T-helper 1 cell treated with Interleukin-12 subunit alpha and Interleukin-12 subunit beta and Interleukin-4 antibody, amounts not matched to agents 30 μg/mL and 1 μg/mL, for 36 hours (primary cell): ENCODE measurements at regions not wholly inside any gene's neighbourhood (a gene's known extent, or its start where the extent isn't known, plus 50 kb on each side); places are given as distances from the start of the nearest gene placed in this dataset.

ENCODE experiments used
- H3K27ac Mint-ChIP-seq: one replicate; pipeline ENCODE4 v1.8.0; 2021; ENCODE audit warnings: mild to moderate bottlenecking, mixed read lengths
- H3K27me3 Mint-ChIP-seq: one replicate; pipeline ENCODE4 v1.8.0; 2021; ENCODE audit warnings: low read depth, mixed read lengths
- H3K36me3 Mint-ChIP-seq: one replicate; pipeline ENCODE4 v1.8.0; 2021; ENCODE audit warnings: low read depth, mixed read lengths
- H3K4me1 Mint-ChIP-seq: one replicate; pipeline ENCODE4 v1.8.0; 2021; ENCODE audit warnings: low read depth, mixed read lengths
- H3K4me3 Mint-ChIP-seq: one replicate; pipeline ENCODE4 v1.8.0; 2021; ENCODE audit warnings: mild to moderate bottlenecking, moderate library complexity, mixed read lengths
- H3K9me3 Mint-ChIP-seq: one replicate; pipeline ENCODE4 v1.8.0; 2021; ENCODE audit warnings: mixed read lengths

- H3K36me3 Mint-ChIP-seq = peaks cover 24% of the 10 kb centered on the region
- peaks cover 44% of the 10 kb centered on the region for H3K4me1 Mint-ChIP-seq
- H3K9me3 Mint-ChIP-seq = peaks cover 19% of the 10 kb centered on the region
- H3K27ac Mint-ChIP-seq = peak overlapping the region; percentile 41
- H3K4me3 Mint-ChIP-seq = peak overlapping the region; percentile 2
- H3K27me3 Mint-ChIP-seq = no peaks in the 10 kb centered on the region
Observed at GRCh38 chr3:106183762-106184391, 315.1 kb upstream of the CBLB start.

- Mint-ChIP-seq H3K27ac (peak overlapping the region; percentile 67), H3K4me1 (peaks cover 43% of the 10 kb centered on the region), H3K36me3 (peaks cover 20% of the 10 kb centered on the region), H3K4me3 (no peak overlapping the region), H3K9me3 (peaks cover 14% of the 10 kb centered on the region), H3K27me3 (no peaks in the 10 kb centered on the region)
Observed at GRCh38 chr3:106184540-106185457, 316.0 kb upstream of the CBLB start.

DNA sequence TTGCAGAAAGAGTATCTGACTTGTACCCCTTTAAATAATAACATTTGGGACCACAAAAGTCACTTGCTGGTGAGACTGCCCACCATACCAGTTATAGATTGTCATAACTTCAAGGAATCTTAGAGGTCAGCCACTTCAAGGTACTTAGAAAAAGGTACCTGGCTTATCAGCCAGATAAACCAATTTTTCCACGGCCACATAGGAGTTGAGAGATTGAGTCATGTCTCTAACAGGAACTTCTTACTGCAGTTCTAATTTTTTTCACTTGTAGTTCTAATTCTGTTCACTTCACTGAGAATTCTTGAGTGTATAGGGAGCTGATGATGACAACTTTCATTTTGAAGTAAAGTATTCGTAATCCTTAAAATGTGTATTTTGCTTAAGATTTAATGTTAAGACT, 317.1 kb upstream of the CBLB start:
- no peak overlapping the region for H3K27ac Mint-ChIP-seq
- H3K27me3 Mint-ChIP-seq = no peaks in the 10 kb centered on the region
- H3K9me3 Mint-ChIP-seq = peaks cover 9% of the 10 kb centered on the region
- H3K4me1 Mint-ChIP-seq = peaks cover 43% of the 10 kb centered on the region
- H3K4me3 Mint-ChIP-seq = no peak overlapping the region
- H3K36me3 Mint-ChIP-seq = peaks cover 15% of the 10 kb centered on the region

DNA sequence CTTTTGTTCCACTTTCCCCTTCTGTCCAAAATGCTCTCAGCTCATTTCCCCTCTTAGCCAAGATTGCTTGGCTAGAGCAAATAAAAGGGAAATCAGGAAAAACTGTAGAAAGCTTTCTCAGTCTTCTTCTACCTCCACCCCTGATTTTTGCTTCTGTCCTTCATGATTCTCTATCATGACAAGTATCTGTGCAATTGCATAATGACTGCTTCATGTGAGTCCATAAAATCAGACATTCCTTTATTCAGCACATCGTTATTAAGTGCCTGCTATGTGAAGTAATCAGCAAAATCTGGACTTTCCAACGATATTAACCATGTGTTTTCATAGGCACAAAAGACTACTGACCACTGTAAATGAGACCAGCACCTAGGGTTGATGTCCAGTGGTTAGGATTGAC, 321.5 kb upstream of the CBLB start:
- peaks cover 27% of the 10 kb centered on the region for H3K4me1 Mint-ChIP-seq
- H3K36me3 Mint-ChIP-seq = peaks cover 23% of the 10 kb centered on the region
- H3K27me3 Mint-ChIP-seq = no peaks in the 10 kb centered on the region
- peaks cover 18% of the 10 kb centered on the region for H3K9me3 Mint-ChIP-seq
- no peak overlapping the region for H3K27ac Mint-ChIP-seq
- H3K4me3 Mint-ChIP-seq = no peak overlapping the region

- peaks cover 18% of the 10 kb centered on the region for H3K4me1 Mint-ChIP-seq
- H3K9me3 Mint-ChIP-seq = peaks cover 20% of the 10 kb centered on the region
- no peaks in the 10 kb centered on the region for H3K27me3 Mint-ChIP-seq
- H3K4me3 Mint-ChIP-seq = no peak overlapping the region
- H3K27ac Mint-ChIP-seq = no peak overlapping the region
- H3K36me3 Mint-ChIP-seq = peaks cover 21% of the 10 kb centered on the region
Observed at GRCh38 chr3:106191211-106191610, 322.4 kb upstream of the CBLB start.

GRCh38 chr3:106191913-106192312, 323.1 kb upstream of the CBLB start:
- H3K27me3 Mint-ChIP-seq = no peaks in the 10 kb centered on the region
- H3K27ac Mint-ChIP-seq = no peak overlapping the region
- H3K4me3 Mint-ChIP-seq = no peak overlapping the region
- peaks cover 22% of the 10 kb centered on the region for H3K9me3 Mint-ChIP-seq
- peaks cover 21% of the 10 kb centered on the region for H3K36me3 Mint-ChIP-seq
- peaks cover 15% of the 10 kb centered on the region for H3K4me1 Mint-ChIP-seq

DNA sequence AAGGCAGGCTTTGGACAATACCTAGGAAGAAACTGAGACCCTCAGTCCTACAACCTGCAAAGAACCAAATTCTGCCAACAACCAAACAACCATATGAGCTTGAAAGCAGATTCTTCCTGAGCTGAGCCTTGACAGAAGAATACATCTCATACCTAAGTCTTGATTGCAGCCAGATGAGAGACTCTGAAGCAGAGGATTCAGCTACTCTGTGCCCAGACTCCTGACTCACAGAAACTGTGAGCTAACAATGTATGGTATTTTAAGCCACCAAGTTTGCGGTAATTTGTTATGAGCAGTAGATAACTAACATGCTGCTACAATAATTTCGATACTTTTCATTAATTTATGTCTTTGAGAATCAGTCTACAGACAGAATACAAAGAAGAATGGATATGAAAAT, 325.1 kb upstream of the CBLB start:
- Mint-ChIP-seq H3K36me3 (peaks cover 29% of the 10 kb centered on the region), H3K4me3 (no peak overlapping the region), H3K27me3 (no peaks in the 10 kb centered on the region), H3K4me1 (peaks cover 17% of the 10 kb centered on the region), H3K27ac (no peak overlapping the region), H3K9me3 (peaks cover 29% of the 10 kb centered on the region)

DNA sequence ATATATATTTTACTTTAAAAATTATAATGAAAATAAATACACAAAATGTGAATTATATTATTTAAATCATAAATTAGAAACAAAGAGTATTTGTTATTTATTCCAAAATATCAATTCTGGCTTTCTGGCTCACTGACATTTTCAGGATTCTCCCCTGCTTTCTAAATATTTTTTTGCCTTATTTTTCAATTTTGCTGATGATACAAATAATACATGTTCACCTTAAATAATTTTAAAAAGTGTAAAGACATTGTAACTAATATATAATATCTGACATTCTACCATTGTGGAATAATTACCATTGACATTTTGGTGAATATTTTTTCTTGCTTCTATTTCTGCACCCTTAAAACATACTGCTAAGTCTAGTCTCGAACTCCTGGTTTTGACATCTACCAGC, 325.9 kb upstream of the CBLB start:
- peaks cover 29% of the 10 kb centered on the region for H3K9me3 Mint-ChIP-seq
- peaks cover 15% of the 10 kb centered on the region for H3K4me1 Mint-ChIP-seq
- H3K36me3 Mint-ChIP-seq = peaks cover 30% of the 10 kb centered on the region
- no peak overlapping the region for H3K4me3 Mint-ChIP-seq
- H3K27me3 Mint-ChIP-seq = no peaks in the 10 kb centered on the region
- H3K27ac Mint-ChIP-seq = no peak overlapping the region

GRCh38 chr3:106197532-106198194, 328.9 kb upstream of the CBLB start:
- H3K9me3 Mint-ChIP-seq = peaks cover 29% of the 10 kb centered on the region
- H3K36me3 Mint-ChIP-seq = peaks cover 30% of the 10 kb centered on the region
- H3K27me3 Mint-ChIP-seq = no peaks in the 10 kb centered on the region
- H3K27ac Mint-ChIP-seq = peak overlapping the region; percentile 2
- H3K4me1 Mint-ChIP-seq = peaks cover 16% of the 10 kb centered on the region
- H3K4me3 Mint-ChIP-seq = peak overlapping the region; percentile 6

DNA sequence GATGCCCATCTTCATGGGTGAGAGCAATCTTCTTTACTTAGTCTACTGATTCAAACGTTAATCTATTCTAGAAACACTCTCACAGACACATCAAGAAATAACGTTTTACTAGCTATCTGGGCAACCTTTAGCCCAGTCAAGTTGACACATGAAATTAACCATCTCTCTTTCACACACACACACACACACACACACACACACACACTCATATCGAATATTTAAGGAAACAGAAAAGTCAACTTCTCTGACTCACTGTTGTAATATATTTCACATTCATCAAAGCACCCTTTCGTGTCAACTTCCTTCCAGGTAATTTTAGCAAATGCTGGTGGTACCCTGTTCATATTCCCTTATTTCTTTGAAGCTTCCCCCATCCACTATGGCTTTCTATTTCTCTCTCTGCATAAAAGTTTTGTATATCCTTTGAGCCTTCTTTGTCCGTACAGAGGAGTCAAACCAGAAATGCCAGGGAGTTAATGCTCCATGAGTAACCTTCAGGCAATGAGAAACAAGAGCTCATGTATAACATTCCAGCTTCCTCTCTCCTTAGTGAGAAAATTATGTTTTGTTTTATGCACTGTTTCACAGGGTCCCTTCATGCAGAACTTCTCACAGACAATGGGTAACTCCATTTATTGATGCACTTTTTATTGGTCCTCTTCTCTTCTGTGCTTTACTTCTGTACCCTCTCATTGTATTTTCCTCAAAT, 335.5 kb upstream of the CBLB start:
- Mint-ChIP-seq H3K27ac (no peak overlapping the region), H3K4me3 (no peak overlapping the region), H3K36me3 (peaks cover 18% of the 10 kb centered on the region), H3K4me1 (peaks cover 34% of the 10 kb centered on the region), H3K9me3 (peaks cover 17% of the 10 kb centered on the region), H3K27me3 (no peaks in the 10 kb centered on the region)

DNA sequence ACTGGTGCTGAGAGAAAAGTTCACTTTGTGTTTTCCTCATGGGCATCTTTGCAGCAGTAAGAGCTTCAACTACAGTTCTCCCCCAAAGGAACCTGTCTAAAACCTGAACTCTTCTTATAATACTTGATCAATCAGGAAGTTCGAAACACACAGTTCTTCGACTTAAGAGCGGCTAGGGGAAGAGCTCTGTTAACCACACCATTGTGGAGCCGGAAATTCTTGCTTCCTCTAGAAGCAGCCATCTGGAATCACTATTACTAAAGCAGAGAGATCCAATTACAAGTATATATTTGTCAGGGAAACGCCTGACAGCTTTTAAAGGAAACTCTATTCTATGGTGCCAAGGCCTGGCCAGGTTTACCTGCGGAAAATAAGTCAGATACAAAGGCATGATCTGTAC, 337.3 kb upstream of the CBLB start:
- peaks cover 16% of the 10 kb centered on the region for H3K36me3 Mint-ChIP-seq
- H3K4me3 Mint-ChIP-seq = peak overlapping the region; percentile 69
- H3K9me3 Mint-ChIP-seq = peaks cover 17% of the 10 kb centered on the region
- no peaks in the 10 kb centered on the region for H3K27me3 Mint-ChIP-seq
- H3K4me1 Mint-ChIP-seq = peaks cover 32% of the 10 kb centered on the region
- peak overlapping the region; percentile 86 for H3K27ac Mint-ChIP-seq

DNA sequence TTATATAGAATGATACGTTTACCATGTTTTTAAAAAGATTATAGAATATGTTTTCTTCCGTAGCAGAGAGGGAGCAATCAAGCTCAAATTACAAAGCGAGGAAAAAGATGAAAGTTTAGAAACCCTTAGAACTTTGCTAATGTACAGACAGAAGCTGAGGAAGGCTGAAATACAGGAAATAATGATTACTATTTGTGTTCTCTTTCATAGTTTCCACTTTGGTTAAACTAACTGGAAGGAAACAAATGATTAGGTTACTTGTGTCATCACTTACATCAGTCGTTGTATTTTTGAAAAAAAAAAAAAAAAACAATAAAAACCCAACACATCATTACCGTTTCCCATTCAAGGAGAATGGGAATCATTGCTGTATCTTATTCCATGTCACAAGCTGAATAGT, 337.8 kb upstream of the CBLB start:
- H3K4me1 Mint-ChIP-seq = peaks cover 34% of the 10 kb centered on the region
- H3K36me3 Mint-ChIP-seq = peaks cover 18% of the 10 kb centered on the region
- H3K9me3 Mint-ChIP-seq = peaks cover 17% of the 10 kb centered on the region
- H3K4me3 Mint-ChIP-seq = peak overlapping the region; percentile 45
- no peaks in the 10 kb centered on the region for H3K27me3 Mint-ChIP-seq
- H3K27ac Mint-ChIP-seq = peak overlapping the region; percentile 86

DNA sequence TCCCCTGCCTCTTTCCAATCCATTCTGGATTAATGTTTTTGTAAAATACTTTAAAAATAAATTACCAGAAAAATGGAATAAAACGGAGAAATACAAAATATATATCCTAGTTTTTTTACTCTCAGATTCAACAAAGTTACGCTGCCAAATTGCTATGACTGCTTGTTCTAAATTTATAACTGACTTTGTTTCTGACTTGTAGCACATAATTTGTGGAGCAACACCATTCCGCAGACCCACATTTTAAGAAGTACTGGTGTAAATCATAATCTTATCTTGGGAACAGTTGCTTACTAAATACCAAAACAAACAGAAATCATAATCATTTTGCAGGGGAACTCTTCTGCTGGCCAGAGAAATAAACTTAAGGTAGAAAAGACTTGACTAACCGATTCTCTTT, 339.4 kb upstream of the CBLB start:
- Mint-ChIP-seq H3K27ac (no peak overlapping the region), H3K27me3 (no peaks in the 10 kb centered on the region), H3K4me1 (peaks cover 38% of the 10 kb centered on the region), H3K4me3 (no peak overlapping the region), H3K36me3 (peaks cover 18% of the 10 kb centered on the region), H3K9me3 (peaks cover 17% of the 10 kb centered on the region)

GRCh38 chr3:106208967-106209366, 340.2 kb upstream of the CBLB start:
- Mint-ChIP-seq H3K4me1 (peaks cover 38% of the 10 kb centered on the region), H3K36me3 (peaks cover 16% of the 10 kb centered on the region), H3K27me3 (no peaks in the 10 kb centered on the region), H3K27ac (no peak overlapping the region), H3K9me3 (peaks cover 15% of the 10 kb centered on the region), H3K4me3 (no peak overlapping the region)
